HepG2 (cell line): ENCODE measurements at regions not wholly inside any gene's neighbourhood (a gene's known extent, or its start where the extent isn't known, plus 50 kb on each side); places are given as distances from the start of the nearest gene placed in this dataset.

Experiments
- ATAC-seq: fragments of 200-7000 bp; cut with Tn5 transposase; 3 replicates; pipeline ENCODE4 v1.9.1; 2020; ENCODE audit warnings: mild to moderate bottlenecking, moderate library complexity
- BruUV-seq: library from RNA; stranded (reverse); fragments of 400-500 nt; replicated peaks from 2 replicates; lab custom pipeline; 2021; lab: Mats Ljungman, UMichigan
- CTCF ChIA-PET: fragments of 300-600 bp; formaldehyde crosslinking; extraction: SDS; loops from one replicate; lab custom pipeline; 2021; ENCODE audit warnings: low total read pairs, inconsistent platforms, low intra/inter-chr PET ratio; lab: Yijun Ruan, JAX
- POLR2A ChIA-PET: fragments of 350-600 bp; sonication (Branson Sonifier 250); formaldehyde crosslinking; loops from one replicate; lab custom pipeline; 2020; ENCODE audit warnings: antibody characterized with exemption, inconsistent platforms; lab: Yijun Ruan, JAX
- DNase-seq: peaks from one replicate; pipeline ENCODE4 v3.0.0-alpha.2; 2015; ENCODE audit warnings: low spot score
- FAIRE-seq: peaks from 3 replicates; lab custom pipeline; 2011; peaks lifted over from hg19 to GRCh38; lab: Jason Lieb, UNC
- H2AFZ ChIP-seq: one replicate; pipeline ENCODE4 v1.6.1; 2011; ENCODE audit warnings: low read length, inconsistent platforms
- H3K27ac ChIP-seq: fragments of 300-600 bp; 3 replicates; pipeline ENCODE4 v1.8.0; 2011; ENCODE audit warnings: mixed run types, mild to moderate bottlenecking, mixed read lengths, low read length, inconsistent platforms; ENCODE audit not compliant: insufficient read depth; ENCODE audit errors: extremely low read length
- H3K27me3 ChIP-seq, 2 experiments: fragments of 200-600 bp in 1 of 2; 2 replicates in 1 of 2; 3 replicates in 1 of 2; pipeline versions ENCODE4 v1.6.0 to v1.8.0; 2011; ENCODE audit warnings: low read length in 2 of 2, mild to moderate bottlenecking in 2 of 2, moderate library complexity in 2 of 2, inconsistent platforms in 1 of 2; ENCODE audit not compliant: insufficient read depth in 2 of 2, control insufficient read depth in 1 of 2
- H3K36me3 ChIP-seq, 2 experiments: fragments of 200-600 bp in 1 of 2; replicated peaks in 1 of 2; 2 replicates in 1 of 2; 3 replicates in 1 of 2; pipeline versions ENCODE4 v1.5.1 to v1.8.0; 2011; ENCODE audit warnings: low read length in 2 of 2, inconsistent platforms in 1 of 2; ENCODE audit not compliant: insufficient read depth in 2 of 2, control insufficient read depth in 1 of 2
- H3K4me1 ChIP-seq: 2 replicates; pipeline ENCODE4 v1.5.1; 2012; ENCODE audit warnings: low read length, inconsistent platforms; ENCODE audit not compliant: insufficient read depth
- H3K4me2 ChIP-seq: 2 replicates; pipeline ENCODE4 v1.6.0; 2011; ENCODE audit warnings: low read depth, low read length, inconsistent platforms
- H3K4me3 ChIP-seq, 3 experiments: fragments of 200-600 bp in 1 of 3; sonication (generic), shearing (Covaris generic) in 1 of 3; replicated peaks in 1 of 3; 2 replicates each; pipeline ENCODE4 v1.5.1; 2011 to 2016; ENCODE audit warnings: low read length in 3 of 3, inconsistent platforms in 2 of 3, low read depth in 2 of 3, mild to moderate bottlenecking in 2 of 3, control low read depth in 1 of 3, mixed read lengths in 1 of 3; ENCODE audit not compliant: insufficient read depth in 1 of 3
- H3K79me2 ChIP-seq: one replicate; pipeline ENCODE4 v1.6.1; 2011; ENCODE audit warnings: low read length, inconsistent platforms; ENCODE audit not compliant: insufficient read depth
- H3K9ac ChIP-seq: 2 replicates; pipeline ENCODE4 v1.6.0; 2011; ENCODE audit warnings: mild to moderate bottlenecking, low read depth, low read length, inconsistent platforms; ENCODE audit not compliant: insufficient read depth
- H3K9me3 ChIP-seq: 2 replicates; pipeline ENCODE4 v1.5.1; 2012; ENCODE audit warnings: mild to moderate bottlenecking, low read length
- H4K20me1 ChIP-seq: 2 replicates; pipeline ENCODE4 v1.6.0; 2011; ENCODE audit warnings: inconsistent platforms, mild to moderate bottlenecking, low read length, moderate library complexity; ENCODE audit not compliant: insufficient read depth
- ARNT ChIP-seq: fragments of 450-650 bp; IDR thresholded peaks from 2 replicates; pipeline ENCODE4 v1.6.1; 2017
- ATF7-NPFF ChIP-seq: sonication (generic); formaldehyde crosslinking; IDR thresholded peaks from 2 replicates; pipeline ENCODE4 v1.8.1; 2023; ENCODE audit warnings: mild to moderate bottlenecking, low read depth, missing genetic modification reagents, moderate library complexity
- CENPX ChIP-seq: sonication (generic); formaldehyde crosslinking; IDR thresholded peaks from 2 replicates; pipeline ENCODE4 v1.9.0; 2021; ENCODE audit warnings: mild to moderate bottlenecking, missing genetic modification reagents, moderate library complexity
- EHMT2 ChIP-seq: fragments of 200-600 bp; sonication (generic); IDR thresholded peaks from 2 replicates; pipeline ENCODE4 v1.7.0; 2017; ENCODE audit warnings: antibody characterized with exemption, low read depth, low read length, borderline replicate concordance
- NCOA2 ChIP-seq: sonication (generic); formaldehyde crosslinking; IDR thresholded peaks from 2 replicates; pipeline ENCODE4 v1.8.0; 2022; ENCODE audit warnings: inconsistent platforms
- THYN1 ChIP-seq: sonication (generic); formaldehyde crosslinking; IDR thresholded peaks from 2 replicates; pipeline ENCODE4 v1.8.1; 2023; ENCODE audit warnings: low read depth, mild to moderate bottlenecking, moderate library complexity, missing genetic modification reagents, borderline replicate concordance
- ZNF629 ChIP-seq: sonication (generic); formaldehyde crosslinking; conservative IDR thresholded peaks from 2 replicates; pipeline ENCODE4 v1.5.0; 2020; ENCODE audit warnings: missing genetic modification reagents
- ZSCAN5A ChIP-seq: sonication (generic); formaldehyde crosslinking; IDR thresholded peaks from 2 replicates; pipeline ENCODE4 v1.8.0; 2022; ENCODE audit warnings: mild to moderate bottlenecking, missing genetic modification reagents, borderline replicate concordance
- WGBS: methylation state at CpG from one replicate; pipeline ENCODE4 v1.1.6; 2017; ENCODE audit warnings: low lambda C conversion rate; 5-methylcytosine and 5-hydroxymethylcytosine counted together
- in situ Hi-C: cut with HindIII; loops from 2 replicates; pipeline ENCODE4 v1.10.0; 2017; ENCODE audit warnings: low pct_unique_long_range_greater_than_20kb; ENCODE audit not compliant: extremely low pct_ligation_motif_present
- intact Hi-C: fragments of 100-400 bp; cut with micrococcal nuclease; formaldehyde crosslinking; loops from one replicate; pipeline ENCODE4 v1.10.0; 2022; ENCODE audit not compliant: unreplicated experiment
- TF ChIP-seq, protein P1 (sequence below): sonication (generic); formaldehyde crosslinking; IDR thresholded peaks from 2 replicates; pipeline ENCODE4 v1.8.0; 2022; ENCODE audit warnings: missing genetic modification reagents, mild to moderate bottlenecking, borderline replicate concordance
- TF ChIP-seq, protein P2 (sequence below): sonication (generic); formaldehyde crosslinking; conservative IDR thresholded peaks from 2 replicates; pipeline ENCODE4 v1.8.1; 2023; ENCODE audit warnings: missing genetic modification reagents
- TF ChIP-seq, protein P3 (sequence below): sonication (generic); formaldehyde crosslinking; IDR thresholded peaks from 2 replicates; pipeline ENCODE4 v1.4.0; 2020; ENCODE audit warnings: missing genetic modification reagents

DNA sequence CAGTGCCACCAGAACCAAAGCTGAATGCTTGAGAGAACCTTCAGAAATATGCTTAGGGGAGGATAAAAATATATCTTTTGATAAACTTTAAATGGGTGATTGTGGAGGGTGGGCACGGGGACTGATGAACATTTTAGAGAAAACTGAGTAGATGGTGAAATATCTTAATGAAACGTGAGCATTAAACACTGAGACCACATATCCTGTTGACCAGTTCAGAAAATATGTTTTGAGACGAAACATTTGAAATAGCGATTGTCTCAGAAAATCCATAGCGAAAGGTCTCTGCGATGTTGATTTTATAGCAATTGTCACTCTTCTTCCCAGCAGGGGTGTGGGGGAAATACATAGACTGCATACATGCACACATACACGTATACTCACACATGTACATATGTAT, 231.0 kb downstream of the ESM1 start (continued):
- TF ChIP-seq, protein P1, sequence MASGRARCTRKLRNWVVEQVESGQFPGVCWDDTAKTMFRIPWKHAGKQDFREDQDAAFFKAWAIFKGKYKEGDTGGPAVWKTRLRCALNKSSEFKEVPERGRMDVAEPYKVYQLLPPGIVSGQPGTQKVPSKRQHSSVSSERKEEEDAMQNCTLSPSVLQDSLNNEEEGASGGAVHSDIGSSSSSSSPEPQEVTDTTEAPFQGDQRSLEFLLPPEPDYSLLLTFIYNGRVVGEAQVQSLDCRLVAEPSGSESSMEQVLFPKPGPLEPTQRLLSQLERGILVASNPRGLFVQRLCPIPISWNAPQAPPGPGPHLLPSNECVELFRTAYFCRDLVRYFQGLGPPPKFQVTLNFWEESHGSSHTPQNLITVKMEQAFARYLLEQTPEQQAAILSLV (CRISPR knock-in tag) = no peak

GRCh38 chr5:54753753-54754152, 231.6 kb downstream of the ESM1 start:
- TF ChIP-seq, protein P2, sequence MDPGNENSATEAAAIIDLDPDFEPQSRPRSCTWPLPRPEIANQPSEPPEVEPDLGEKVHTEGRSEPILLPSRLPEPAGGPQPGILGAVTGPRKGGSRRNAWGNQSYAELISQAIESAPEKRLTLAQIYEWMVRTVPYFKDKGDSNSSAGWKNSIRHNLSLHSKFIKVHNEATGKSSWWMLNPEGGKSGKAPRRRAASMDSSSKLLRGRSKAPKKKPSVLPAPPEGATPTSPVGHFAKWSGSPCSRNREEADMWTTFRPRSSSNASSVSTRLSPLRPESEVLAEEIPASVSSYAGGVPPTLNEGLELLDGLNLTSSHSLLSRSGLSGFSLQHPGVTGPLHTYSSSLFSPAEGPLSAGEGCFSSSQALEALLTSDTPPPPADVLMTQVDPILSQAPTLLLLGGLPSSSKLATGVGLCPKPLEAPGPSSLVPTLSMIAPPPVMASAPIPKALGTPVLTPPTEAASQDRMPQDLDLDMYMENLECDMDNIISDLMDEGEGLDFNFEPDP (CRISPR knock-in tag) = no peak
- 0 out of 2 replicates have a peak, but pooled peaks have one; percentile 38 for TF ChIP-seq ZNF629 (CRISPR knock-in tag)
- intact Hi-C loops = no loop called here
- no peaks in the 10 kb centered on the region for H3K4me1 ChIP-seq
- 0% methylated on average over 1 of the region's 1 CpG for WGBS
- ATAC-seq (no peak), DNase-seq (no peak), FAIRE-seq (no peak)
- BruUV-seq = no TSS peak
- no peaks in the 10 kb centered on the region for H3K79me2 ChIP-seq
- no peak overlapping the region for H3K9ac ChIP-seq
- no peaks in the 10 kb centered on the region for H3K9me3 ChIP-seq
- H2AFZ ChIP-seq = no peak overlapping the region
- H3K4me3 ChIP-seq = no peak overlapping the region
- no peaks in the 10 kb centered on the region; a peak in 1 of 5 replicates for H3K27me3 ChIP-seq
- in situ Hi-C loops = no loop called here
- POLR2A ChIA-PET = no interaction called here
- no peak overlapping the region for H3K4me2 ChIP-seq
- no peaks in the 10 kb centered on the region for H3K36me3 ChIP-seq
- no peak overlapping the region for H3K27ac ChIP-seq
- no peaks in the 10 kb centered on the region for H4K20me1 ChIP-seq
- CTCF ChIA-PET = no interaction called here

GRCh38 chr5:54753034-54753433, 232.4 kb downstream of the ESM1 start:
- 23% methylated on average over 4 of the region's 4 CpGs for WGBS
- intact Hi-C loops = no loop called here
- no peak for FAIRE-seq
- H3K27ac ChIP-seq = no peak overlapping the region
- no peaks in the 10 kb centered on the region for H4K20me1 ChIP-seq
- ChIA-PET POLR2A (no interaction called here), CTCF (no interaction called here)
- H3K27me3 ChIP-seq = no peaks in the 10 kb centered on the region; a peak in 1 of 5 replicates
- no peak overlapping the region for H2AFZ ChIP-seq
- no peaks in the 10 kb centered on the region for H3K4me1 ChIP-seq
- no TSS peak for BruUV-seq
- no peak overlapping the region for H3K9ac ChIP-seq
- no peak overlapping the region for H3K4me2 ChIP-seq
- no peak for ATAC-seq
- H3K79me2 ChIP-seq = no peaks in the 10 kb centered on the region
- H3K4me3 ChIP-seq = no peak overlapping the region
- H3K9me3 ChIP-seq = no peaks in the 10 kb centered on the region
- in situ Hi-C loops = no loop called here
- no peaks in the 10 kb centered on the region for H3K36me3 ChIP-seq
- DNase-seq = no peak
- TF ChIP-seq NCOA2 (CRISPR knock-in tag) (no peak), ZSCAN5A (CRISPR knock-in tag) (no peak), ARNT (no peak), THYN1 (CRISPR knock-in tag) (no peak), ATF7-NPFF (no peak), EHMT2 (no peak), CENPX (CRISPR knock-in tag) (no peak)
- TF ChIP-seq, protein P3, sequence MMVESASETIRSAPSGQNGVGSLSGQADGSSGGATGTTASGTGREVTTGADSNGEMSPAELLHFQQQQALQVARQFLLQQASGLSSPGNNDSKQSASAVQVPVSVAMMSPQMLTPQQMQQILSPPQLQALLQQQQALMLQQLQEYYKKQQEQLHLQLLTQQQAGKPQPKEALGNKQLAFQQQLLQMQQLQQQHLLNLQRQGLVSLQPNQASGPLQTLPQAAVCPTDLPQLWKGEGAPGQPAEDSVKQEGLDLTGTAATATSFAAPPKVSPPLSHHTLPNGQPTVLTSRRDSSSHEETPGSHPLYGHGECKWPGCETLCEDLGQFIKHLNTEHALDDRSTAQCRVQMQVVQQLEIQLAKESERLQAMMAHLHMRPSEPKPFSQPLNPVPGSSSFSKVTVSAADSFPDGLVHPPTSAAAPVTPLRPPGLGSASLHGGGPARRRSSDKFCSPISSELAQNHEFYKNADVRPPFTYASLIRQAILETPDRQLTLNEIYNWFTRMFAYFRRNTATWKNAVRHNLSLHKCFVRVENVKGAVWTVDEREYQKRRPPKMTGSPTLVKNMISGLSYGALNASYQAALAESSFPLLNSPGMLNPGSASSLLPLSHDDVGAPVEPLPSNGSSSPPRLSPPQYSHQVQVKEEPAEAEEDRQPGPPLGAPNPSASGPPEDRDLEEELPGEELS (CRISPR knock-in tag) = no peak
